SK-N-SH treated with all-trans-retinoic acid at 6 μM for 48 hours (cell line): ENCODE measurements at regions not wholly inside any gene's neighbourhood (a gene's known extent, or its start where the extent isn't known, plus 50 kb on each side); places are given as distances from the start of the nearest gene placed in this dataset.

ENCODE experiments used
- ATAC-seq: fragments of 200-7000 bp; cut with Tn5 transposase; 3 replicates; pipeline ENCODE4 v1.9.1; 2020; ENCODE audit warnings: mild to moderate bottlenecking, moderate library complexity
- ARNTL ChIP-seq: fragments of 450-650 bp; formaldehyde crosslinking; IDR thresholded peaks from 2 replicates; pipeline ENCODE4 v1.5.0; 2020; ENCODE audit warnings: low read depth, mild to moderate bottlenecking, moderate library complexity, borderline replicate concordance
- BACH2 ChIP-seq: fragments of 250-450 bp; sonication (Bioruptor Pico); IDR thresholded peaks from 2 replicates; pipeline ENCODE4 v1.9.0; 2021; ENCODE audit warnings: mild to moderate bottlenecking, borderline replicate concordance
- CSDC2 ChIP-seq: fragments of 250-450 bp; sonication (Bioruptor Pico); IDR thresholded peaks from 2 replicates; pipeline ENCODE4 v1.5.0; 2020; ENCODE audit warnings: mild to moderate bottlenecking, moderate library complexity
- CSRNP3 ChIP-seq: fragments of 250-450 bp; sonication (Bioruptor Pico); IDR thresholded peaks from 2 replicates; pipeline ENCODE4 v1.5.1; 2021; ENCODE audit warnings: mild to moderate bottlenecking, moderate library complexity
- GLIS3 ChIP-seq: fragments of 250-450 bp; sonication (Bioruptor Pico); IDR thresholded peaks from 2 replicates; pipeline ENCODE4 v1.5.0; 2020; ENCODE audit warnings: mild to moderate bottlenecking, moderate library complexity
- ISL1 ChIP-seq: fragments of 250-450 bp; sonication (Bioruptor Pico); IDR thresholded peaks from 2 replicates; pipeline ENCODE4 v2.1.2; 2022; ENCODE audit warnings: mild to moderate bottlenecking, moderate library complexity
- OSR1 ChIP-seq: fragments of 250-450 bp; sonication (Bioruptor Pico); IDR thresholded peaks from 2 replicates; pipeline ENCODE4 v1.8.0; 2022; ENCODE audit warnings: moderate library complexity, mild to moderate bottlenecking, inconsistent platforms
- PPARA ChIP-seq: fragments of 250-450 bp; sonication (Bioruptor Pico); IDR thresholded peaks from 2 replicates; pipeline ENCODE4 v1.5.0; 2020; ENCODE audit warnings: mild to moderate bottlenecking, borderline replicate concordance
- RARB ChIP-seq: fragments of 250-450 bp; sonication (Bioruptor Pico); IDR thresholded peaks from 2 replicates; pipeline ENCODE4 v1.8.0; 2021; ENCODE audit warnings: mild to moderate bottlenecking, moderate library complexity
- SNAI2 ChIP-seq: fragments of 250-450 bp; sonication (Bioruptor Pico); IDR thresholded peaks from 2 replicates; pipeline ENCODE4 v1.5.0; 2020; ENCODE audit warnings: mild to moderate bottlenecking, moderate library complexity
- TCF4 ChIP-seq: fragments of 250-450 bp; sonication (Bioruptor Pico); IDR thresholded peaks from 2 replicates; pipeline ENCODE4 v1.8.0; 2021; ENCODE audit warnings: mild to moderate bottlenecking, moderate library complexity, borderline replicate concordance
- TOX ChIP-seq: fragments of 250-450 bp; sonication (Bioruptor Pico); IDR thresholded peaks from 2 replicates; pipeline ENCODE4 v1.8.0; 2021; ENCODE audit warnings: mild to moderate bottlenecking, moderate library complexity, borderline replicate concordance
- TSHZ2 ChIP-seq: fragments of 250-450 bp; sonication (Bioruptor Pico); IDR thresholded peaks from 2 replicates; pipeline ENCODE4 v1.5.0; 2020; ENCODE audit warnings: mild to moderate bottlenecking, moderate library complexity
- ZC3H10 ChIP-seq: fragments of 250-450 bp; sonication (Bioruptor Pico); IDR thresholded peaks from 2 replicates; pipeline ENCODE4 v1.5.1; 2021; ENCODE audit warnings: mild to moderate bottlenecking, moderate library complexity
- ZFP3 ChIP-seq: fragments of 250-450 bp; sonication (Bioruptor Pico); IDR thresholded peaks from 2 replicates; pipeline ENCODE4 v1.5.0; 2020; ENCODE audit warnings: mild to moderate bottlenecking, moderate library complexity
- ZFP30 ChIP-seq: fragments of 450-650 bp; formaldehyde crosslinking; IDR thresholded peaks from 2 replicates; pipeline ENCODE4 v1.5.0; 2022; ENCODE audit warnings: mild to moderate bottlenecking, moderate library complexity
- ZNF565 ChIP-seq: fragments of 450-650 bp; formaldehyde crosslinking; conservative IDR thresholded peaks from 2 replicates; pipeline ENCODE4 v1.5.0; 2020; ENCODE audit warnings: low read depth, mild to moderate bottlenecking, moderate library complexity
- ZNF8 ChIP-seq: fragments of 450-650 bp; formaldehyde crosslinking; IDR thresholded peaks from 2 replicates; pipeline ENCODE4 v1.5.0; 2020; ENCODE audit warnings: mild to moderate bottlenecking, moderate library complexity
- TF ChIP-seq, protein P1 (sequence below): fragments of 250-450 bp; sonication (Bioruptor Pico); IDR thresholded peaks from 2 replicates; pipeline ENCODE4 v1.5.1; 2020; ENCODE audit warnings: low read depth, mild to moderate bottlenecking, moderate library complexity
- TF ChIP-seq, protein P2 (sequence below): fragments of 250-450 bp; sonication (Bioruptor Pico); IDR thresholded peaks from 2 replicates; pipeline ENCODE4 v1.8.0; 2021; ENCODE audit warnings: low read depth, mild to moderate bottlenecking, moderate library complexity, borderline replicate concordance

- TF ChIP-seq ARNTL (CRISPR knock-in tag) = no peak
- no peak for TF ChIP-seq TCF4 (CRISPR knock-in tag)
- TF ChIP-seq, protein P1, sequence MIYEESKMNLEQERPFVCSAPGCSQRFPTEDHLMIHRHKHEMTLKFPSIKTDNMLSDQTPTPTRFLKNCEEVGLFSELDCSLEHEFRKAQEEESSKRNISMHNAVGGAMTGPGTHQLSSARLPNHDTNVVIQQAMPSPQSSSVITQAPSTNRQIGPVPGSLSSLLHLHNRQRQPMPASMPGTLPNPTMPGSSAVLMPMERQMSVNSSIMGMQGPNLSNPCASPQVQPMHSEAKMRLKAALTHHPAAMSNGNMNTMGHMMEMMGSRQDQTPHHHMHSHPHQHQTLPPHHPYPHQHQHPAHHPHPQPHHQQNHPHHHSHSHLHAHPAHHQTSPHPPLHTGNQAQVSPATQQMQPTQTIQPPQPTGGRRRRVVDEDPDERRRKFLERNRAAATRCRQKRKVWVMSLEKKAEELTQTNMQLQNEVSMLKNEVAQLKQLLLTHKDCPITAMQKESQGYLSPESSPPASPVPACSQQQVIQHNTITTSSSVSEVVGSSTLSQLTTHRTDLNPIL (CRISPR knock-in tag) = no peak
- TF ChIP-seq ZNF8 (CRISPR knock-in tag) = no peak
- TF ChIP-seq ZFP30 (CRISPR knock-in tag) = no peak
- no peak for TF ChIP-seq ZC3H10 (CRISPR knock-in tag)
- TF ChIP-seq BACH2 (CRISPR knock-in tag) = no peak
- TF ChIP-seq TOX (CRISPR knock-in tag) = no peak
- no peak for ATAC-seq
These were observed 164.6 kb upstream of the ZMIZ1 start for GRCh38 chr10:78904196-78904595.

DNA sequence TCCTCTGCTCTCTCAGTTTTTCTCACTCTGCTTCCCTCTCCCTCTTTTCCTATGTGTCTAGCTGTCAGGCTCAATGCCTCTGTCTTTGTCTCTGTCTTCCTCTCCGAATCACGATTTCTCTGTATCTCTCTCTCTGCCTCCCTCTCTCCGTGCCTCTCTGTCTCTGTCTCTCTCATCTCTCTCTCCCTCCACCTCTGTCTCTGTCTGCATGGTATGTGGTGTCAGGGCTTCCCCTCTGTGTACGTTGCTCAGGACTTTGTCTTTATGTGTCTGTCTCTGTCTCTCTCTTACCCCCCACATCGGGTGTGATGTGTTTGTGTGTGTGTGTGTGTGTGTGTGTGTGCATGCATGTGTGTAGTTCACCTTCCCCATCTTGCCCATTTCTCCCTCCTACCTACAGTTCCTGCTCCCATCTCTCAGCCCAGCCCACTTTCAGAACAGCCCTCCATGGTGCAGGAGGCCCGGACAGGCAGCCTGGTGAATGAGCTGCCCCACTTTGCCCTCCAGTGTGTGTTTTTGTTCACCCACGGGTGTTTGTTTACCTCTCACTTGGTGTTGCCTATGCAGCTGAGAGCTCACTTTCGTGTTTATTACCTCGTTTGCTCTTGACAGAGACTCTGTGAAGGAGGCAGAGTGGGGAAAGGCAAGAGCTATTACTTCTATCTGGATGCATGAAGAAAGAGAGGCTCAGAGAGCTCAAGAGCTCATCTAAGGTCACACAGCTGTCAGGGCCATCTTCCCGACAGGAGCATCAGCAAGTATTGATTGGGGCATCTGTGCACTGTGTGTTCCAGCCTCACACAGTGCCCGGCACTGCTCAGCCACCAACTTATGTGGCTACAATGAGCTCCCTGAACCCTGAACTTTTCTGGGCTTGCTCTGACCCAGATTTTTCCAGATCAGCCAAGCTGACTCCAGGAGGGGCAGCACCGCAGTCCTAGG, 163.5 kb upstream of the ZMIZ1 start:
- TF ChIP-seq CSDC2 (no peak), OSR1 (CRISPR knock-in tag) (no peak), TSHZ2 (CRISPR knock-in tag) (no peak), PPARA (no peak), RARB (no peak), BACH2 (CRISPR knock-in tag) (no peak), ZFP30 (CRISPR knock-in tag) (no peak), TCF4 (CRISPR knock-in tag) (no peak), ZNF565 (CRISPR knock-in tag) (no peak), ZFP3 (CRISPR knock-in tag) (no peak), ZC3H10 (CRISPR knock-in tag) (no peak)
- TF ChIP-seq, protein P2, sequence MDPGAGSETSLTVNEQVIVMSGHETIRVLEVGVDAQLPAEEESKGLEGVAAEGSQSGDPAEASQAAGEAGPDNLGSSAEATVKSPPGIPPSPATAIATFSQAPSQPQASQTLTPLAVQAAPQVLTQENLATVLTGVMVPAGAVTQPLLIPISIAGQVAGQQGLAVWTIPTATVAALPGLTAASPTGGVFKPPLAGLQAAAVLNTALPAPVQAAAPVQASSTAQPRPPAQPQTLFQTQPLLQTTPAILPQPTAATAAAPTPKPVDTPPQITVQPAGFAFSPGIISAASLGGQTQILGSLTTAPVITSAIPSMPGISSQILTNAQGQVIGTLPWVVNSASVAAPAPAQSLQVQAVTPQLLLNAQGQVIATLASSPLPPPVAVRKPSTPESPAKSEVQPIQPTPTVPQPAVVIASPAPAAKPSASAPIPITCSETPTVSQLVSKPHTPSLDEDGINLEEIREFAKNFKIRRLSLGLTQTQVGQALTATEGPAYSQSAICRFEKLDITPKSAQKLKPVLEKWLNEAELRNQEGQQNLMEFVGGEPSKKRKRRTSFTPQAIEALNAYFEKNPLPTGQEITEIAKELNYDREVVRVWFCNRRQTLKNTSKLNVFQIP (CRISPR knock-in tag) = no peak
- no peak for ATAC-seq

GRCh38 chr10:78905957-78906308, 162.8 kb upstream of the ZMIZ1 start:
- TF ChIP-seq SNAI2 (CRISPR knock-in tag) (no peak), ZFP30 (CRISPR knock-in tag) (no peak), TOX (CRISPR knock-in tag) (no peak)
- no peak for ATAC-seq

DNA sequence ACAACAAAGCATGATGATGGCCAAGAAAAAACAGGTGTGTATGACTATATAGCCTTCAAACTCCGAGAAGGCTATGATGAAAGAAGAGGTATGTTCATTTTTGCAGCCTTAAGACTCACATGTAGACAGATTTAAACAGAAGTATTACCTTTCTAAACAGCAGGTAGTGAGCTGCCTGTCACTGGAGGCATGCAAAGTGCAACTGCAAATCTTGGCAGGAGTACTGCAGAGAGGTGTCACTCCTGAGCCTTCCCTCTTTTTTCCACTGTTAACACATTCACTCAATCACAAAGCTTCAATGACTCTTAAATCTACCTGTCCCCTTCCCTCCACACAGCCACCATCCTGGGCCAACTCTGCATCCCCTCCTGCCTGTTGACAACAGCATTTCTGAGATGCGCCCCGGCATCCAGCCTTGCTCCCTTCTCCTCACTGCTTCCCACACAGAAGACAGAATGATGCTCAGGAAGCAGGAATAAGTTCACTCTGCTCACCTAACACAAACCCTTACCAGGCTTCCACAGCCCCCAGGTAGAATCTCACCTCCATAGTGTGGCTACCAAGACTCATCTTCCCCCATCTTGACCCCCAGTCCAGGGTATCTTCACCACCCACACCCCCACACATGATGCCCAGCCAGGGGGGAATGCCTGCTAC, 161.9 kb upstream of the ZMIZ1 start:
- no peak for ATAC-seq
- TF ChIP-seq ZFP3 (CRISPR knock-in tag) (no peak), TOX (CRISPR knock-in tag) (no peak), CSRNP3 (CRISPR knock-in tag) (no peak), ISL1 (CRISPR knock-in tag) (no peak), GLIS3 (no peak), ZNF565 (CRISPR knock-in tag) (no peak), OSR1 (CRISPR knock-in tag) (no peak), PPARA (no peak), TCF4 (CRISPR knock-in tag) (no peak)
- TF ChIP-seq, protein P1 (CRISPR knock-in tag) = no peak
